Natural killer cell (primary cell): ENCODE measurements at regions not wholly inside any gene's neighbourhood (a gene's known extent, or its start where the extent isn't known, plus 50 kb on each side); places are given as distances from the start of the nearest gene placed in this dataset.

ENCODE experiments used
- ATAC-seq, 3 donors: fragments of 150-1000 bp in 2 of 3; fragments of 200-7000 bp in 1 of 3; cut with Tn5 transposase; 1 replicate in 1 of 3; 2 replicates in 2 of 3; pipeline ENCODE4 v1.10.0; 2021; ENCODE audit warnings: mild to moderate bottlenecking in 2 of 3, moderate library complexity in 2 of 3
- DNase-seq, 2 donors: peaks; one replicate each; pipeline versions ENCODE4 v3.0.0 to v3.0.0-alpha.2; 2013 to 2021; ENCODE audit warnings: mixed read lengths in 1 of 2
- H3K27ac ChIP-seq: one replicate; pipeline ENCODE4 v1.5.1; 2013; ENCODE audit warnings: mild to moderate bottlenecking, low read length
- H3K27me3 ChIP-seq: one replicate; pipeline ENCODE4 v1.6.1; 2013; ENCODE audit warnings: low read length; ENCODE audit not compliant: control insufficient read depth, insufficient read depth
- H3K36me3 ChIP-seq: one replicate; pipeline ENCODE4 v1.6.1; 2013; ENCODE audit warnings: low read length; ENCODE audit not compliant: control insufficient read depth, insufficient read depth
- H3K4me1 ChIP-seq: one replicate; pipeline ENCODE4 v1.6.1; 2013; ENCODE audit warnings: low read length; ENCODE audit not compliant: control insufficient read depth, insufficient read depth
- H3K4me3 ChIP-seq: one replicate; pipeline ENCODE4 v1.5.1; 2013; ENCODE audit warnings: low read length
- H3K9me3 ChIP-seq: one replicate; pipeline ENCODE4 v1.6.1; 2013; ENCODE audit warnings: low read length; ENCODE audit not compliant: control insufficient read depth, insufficient read depth
- H3K27ac Mint-ChIP-seq, 2 donors: one replicate each; pipeline ENCODE4 v1.8.0; 2022; ENCODE audit warnings: mild to moderate bottlenecking in 2 of 2, mixed read lengths in 2 of 2, moderate library complexity in 1 of 2
- H3K27me3 Mint-ChIP-seq, 2 donors: one replicate each; pipeline ENCODE4 v1.8.0; 2022; ENCODE audit warnings: low read depth in 2 of 2, mixed read lengths in 2 of 2
- H3K36me3 Mint-ChIP-seq: one replicate; pipeline ENCODE4 v1.8.0; 2022; ENCODE audit warnings: mixed read lengths
- H3K4me1 Mint-ChIP-seq, 2 donors: one replicate each; pipeline ENCODE4 v1.8.0; 2022; ENCODE audit warnings: mixed read lengths in 2 of 2
- H3K4me3 Mint-ChIP-seq: one replicate; pipeline ENCODE4 v1.8.0; 2022; ENCODE audit warnings: mild to moderate bottlenecking, moderate library complexity, mixed read lengths
- H3K9me3 Mint-ChIP-seq, 2 donors: one replicate each; pipeline ENCODE4 v1.8.0; 2022; ENCODE audit warnings: mixed read lengths in 2 of 2
- CTCF ChIP-seq: fragments of 200-600 bp; IDR thresholded peaks from one replicate; pipeline ENCODE4 v1.8.0; 2022; ENCODE audit warnings: antibody characterized with exemption
- WGBS: methylation state at CpG from one replicate; pipeline ENCODE4 v1.1.7; 2013; ENCODE audit warnings: missing lambda C conversion rate; ENCODE audit not compliant: insufficient coverage; 5-methylcytosine and 5-hydroxymethylcytosine counted together
- intact Hi-C: fragments of 100-400 bp; cut with micrococcal nuclease; formaldehyde crosslinking; loops from one replicate; pipeline ENCODE4 v1.14.2; 2022

GRCh38 chr2:139909136-139909535, 1128.9 kb upstream of the NXPH2 start:
- peaks cover 11 to 24% of the 10 kb centered on the region in 2 donors for H3K9me3 Mint-ChIP-seq

GRCh38 chr2:139905624-139906023, 1125.4 kb upstream of the NXPH2 start:
- no peak overlapping the region for H3K27ac ChIP-seq
- H3K36me3 ChIP-seq: no peaks in the 10 kb centered on the region
- Mint-ChIP-seq H3K4me1 (no peaks in the 10 kb centered on the region), H3K4me3 (no peak overlapping the region), H3K27me3 (no peaks in the 10 kb centered on the region), H3K9me3 (peaks cover 12 to 22% of the 10 kb centered on the region in 2 donors), H3K27ac (no peak overlapping the region), H3K36me3 (no peaks in the 10 kb centered on the region)
- no peaks in the 10 kb centered on the region for H3K4me1 ChIP-seq
- WGBS: 79% methylated on average over 2 of the region's 2 CpGs
- H3K9me3 ChIP-seq: no peaks in the 10 kb centered on the region
- H3K27me3 ChIP-seq: no peaks in the 10 kb centered on the region
- no peak for TF ChIP-seq CTCF
- ATAC-seq (no peak), DNase-seq (no peak)
- H3K4me3 ChIP-seq: no peak overlapping the region
- intact Hi-C loops: no loop called here

More at GRCh38 chr2:139909136-139909535, 1128.9 kb upstream of the NXPH2 start:
- H3K4me3 Mint-ChIP-seq: no peak overlapping the region
- H3K9me3 ChIP-seq: peaks cover 4% of the 10 kb centered on the region
- no peak for TF ChIP-seq CTCF
- no peaks in the 10 kb centered on the region for H3K27me3 Mint-ChIP-seq
- no peaks in the 10 kb centered on the region for H3K27me3 ChIP-seq
- ATAC-seq (no peak), DNase-seq (no peak)
- no peak overlapping the region for H3K4me3 ChIP-seq
- no peak overlapping the region for H3K27ac Mint-ChIP-seq
- H3K4me1 Mint-ChIP-seq: no peaks in the 10 kb centered on the region
- intact Hi-C loops: no loop called here
- no peak overlapping the region for H3K27ac ChIP-seq
- no peaks in the 10 kb centered on the region for H3K36me3 ChIP-seq
- H3K36me3 Mint-ChIP-seq: no peaks in the 10 kb centered on the region
- no peaks in the 10 kb centered on the region for H3K4me1 ChIP-seq
- WGBS: 86% methylated on average over 2 of the region's 3 CpGs

- WGBS: 97% methylated on average over 4 of the region's 4 CpGs
- TF ChIP-seq CTCF: no peak
- no peak overlapping the region for H3K4me3 Mint-ChIP-seq
- no peaks in the 10 kb centered on the region for H3K4me1 Mint-ChIP-seq
- Histone ChIP-seq H3K27ac (no peak overlapping the region), H3K9me3 (peaks cover 10% of the 10 kb centered on the region), H3K4me3 (no peak overlapping the region), H3K27me3 (no peaks in the 10 kb centered on the region), H3K4me1 (no peaks in the 10 kb centered on the region), H3K36me3 (no peaks in the 10 kb centered on the region)
- H3K36me3 Mint-ChIP-seq: peaks cover 14% of the 10 kb centered on the region
- no peak overlapping the region for H3K27ac Mint-ChIP-seq
- peaks cover 12 to 25% of the 10 kb centered on the region in 2 donors for H3K9me3 Mint-ChIP-seq
- ATAC-seq (no peak), DNase-seq (no peak)
- intact Hi-C loops: no loop called here
- no peaks in the 10 kb centered on the region for H3K27me3 Mint-ChIP-seq
These were observed 1111.4 kb upstream of the NXPH2 start for GRCh38 chr2:139891636-139892035.

GRCh38 chr2:139885921-139886498, 1105.8 kb upstream of the NXPH2 start:
- Mint-ChIP-seq H3K9me3 (peaks cover 17 to 25% of the 10 kb centered on the region in 2 donors), H3K27me3 (no peaks in the 10 kb centered on the region), H3K36me3 (peaks cover 14% of the 10 kb centered on the region), H3K27ac (no peak overlapping the region), H3K4me3 (no peak overlapping the region), H3K4me1 (no peaks in the 10 kb centered on the region)
- DNase-seq (no peak), ATAC-seq (no peak)
- no peak overlapping the region for H3K4me3 ChIP-seq
- intact Hi-C loops: no loop called here
- no peak for TF ChIP-seq CTCF
- H3K4me1 ChIP-seq: no peaks in the 10 kb centered on the region
- H3K27me3 ChIP-seq: no peaks in the 10 kb centered on the region
- peaks cover 9% of the 10 kb centered on the region for H3K9me3 ChIP-seq
- no peak overlapping the region for H3K27ac ChIP-seq
- no peaks in the 10 kb centered on the region for H3K36me3 ChIP-seq
- 33% methylated on average over 2 of the region's 2 CpGs for WGBS
